HEK293 (cell line): ENCODE measurements at regions not wholly inside any gene's neighbourhood (a gene's known extent, or its start where the extent isn't known, plus 50 kb on each side); places are given as distances from the start of the nearest gene placed in this dataset.

Experiments
- CTCF ChIA-PET: fragments of 350-600 bp; formaldehyde crosslinking; extraction: SDS; loops from one replicate; lab custom pipeline; 2021; ENCODE audit warnings: antibody characterized with exemption; lab: Yijun Ruan, JAX
- POLR2A ChIA-PET: fragments of 300-600 bp; formaldehyde crosslinking; extraction: SDS; loops from one replicate; lab custom pipeline; 2020; ENCODE audit warnings: antibody characterized with exemption, inconsistent platforms; lab: Yijun Ruan, JAX
- H3K27ac ChIP-seq: fragments of 200-500 bp; sonication (Bioruptor generic); 2 replicates; pipeline ENCODE4 v1.5.1; 2014; ENCODE audit warnings: low read depth, low read length, control low read depth, inconsistent platforms; ENCODE audit errors: extremely low read depth
- H3K36me3 ChIP-seq, 2 experiments: fragments of 200-500 bp in 1 of 2; sonication (Bioruptor generic) in 1 of 2; 1 replicate in 1 of 2; 2 replicates in 1 of 2; pipeline ENCODE4 v1.5.1; 2014 to 2017; ENCODE audit warnings: inconsistent platforms in 2 of 2, low read length in 2 of 2; ENCODE audit not compliant: control insufficient read depth in 2 of 2, insufficient read depth in 1 of 2
- H3K4me1 ChIP-seq: fragments of 200-500 bp; sonication (Bioruptor generic); 2 replicates; pipeline ENCODE4 v1.5.1; 2014; ENCODE audit warnings: mild to moderate bottlenecking, low read length, inconsistent platforms; ENCODE audit not compliant: control insufficient read depth, insufficient read depth
- H3K4me3 ChIP-seq: 2 replicates; pipeline ENCODE4 v1.5.1; 2011; ENCODE audit warnings: low read depth, mild to moderate bottlenecking, control low read depth, low read length, moderate library complexity
- H3K9me3 ChIP-seq: fragments of 200-500 bp; sonication (Bioruptor generic); 2 replicates; pipeline ENCODE4 v1.5.1; 2014; ENCODE audit warnings: low read depth, low read length, inconsistent platforms; ENCODE audit not compliant: control insufficient read depth, insufficient read depth
- EGR2 ChIP-seq: fragments of 450-650 bp; formaldehyde crosslinking; IDR thresholded peaks from 2 replicates; pipeline ENCODE4 v1.5.1; 2016; ENCODE audit warnings: low read depth, missing biosample characterization, missing genetic modification characterization
- KLF9 ChIP-seq: fragments of 450-650 bp; formaldehyde crosslinking; IDR thresholded peaks from 2 replicates; pipeline ENCODE4 v1.5.1; 2016; ENCODE audit warnings: missing biosample characterization, missing genetic modification characterization, low read depth
- PATZ1 ChIP-seq: fragments of 450-650 bp; formaldehyde crosslinking; IDR thresholded peaks from 2 replicates; pipeline ENCODE4 v1.5.1; 2016; ENCODE audit warnings: missing biosample characterization, missing genetic modification characterization
- PRDM10 ChIP-seq: fragments of 450-650 bp; formaldehyde crosslinking; IDR thresholded peaks from 2 replicates; pipeline ENCODE4 v1.5.1; 2016; ENCODE audit warnings: missing biosample characterization, missing genetic modification characterization
- PRDM4 ChIP-seq: fragments of 450-650 bp; formaldehyde crosslinking; IDR thresholded peaks from 2 replicates; pipeline ENCODE4 v1.5.1; 2017; ENCODE audit warnings: missing biosample characterization, missing genetic modification characterization
- SALL2 ChIP-seq: fragments of 450-650 bp; formaldehyde crosslinking; IDR thresholded peaks from 2 replicates; pipeline ENCODE4 v1.5.0; 2017; ENCODE audit warnings: missing biosample characterization, mild to moderate bottlenecking, missing genetic modification characterization, borderline replicate concordance
- ZBTB20 ChIP-seq: fragments of 450-650 bp; formaldehyde crosslinking; IDR thresholded peaks from 2 replicates; pipeline ENCODE4 v1.5.1; 2016; ENCODE audit warnings: missing biosample characterization, missing genetic modification characterization
- ZFP69B ChIP-seq: fragments of 450-650 bp; formaldehyde crosslinking; IDR thresholded peaks from 2 replicates; pipeline ENCODE4 v1.5.1; 2016; ENCODE audit warnings: missing biosample characterization, missing genetic modification characterization
- ZNF112 ChIP-seq: fragments of 450-650 bp; formaldehyde crosslinking; IDR thresholded peaks from 2 replicates; pipeline ENCODE4 v1.5.0; 2017; ENCODE audit warnings: missing biosample characterization, missing genetic modification characterization
- ZNF132 ChIP-seq: fragments of 450-650 bp; formaldehyde crosslinking; IDR thresholded peaks from 2 replicates; pipeline ENCODE4 v1.5.1; 2017; ENCODE audit warnings: missing biosample characterization, missing genetic modification characterization, borderline replicate concordance
- ZNF16 ChIP-seq: fragments of 450-650 bp; formaldehyde crosslinking; IDR thresholded peaks from 2 replicates; pipeline ENCODE4 v1.5.1; 2016; ENCODE audit warnings: low read depth, missing biosample characterization, missing genetic modification characterization
- ZNF23 ChIP-seq: fragments of 450-650 bp; formaldehyde crosslinking; IDR thresholded peaks from 2 replicates; pipeline ENCODE4 v1.5.1; 2016; ENCODE audit warnings: missing biosample characterization, missing genetic modification characterization, borderline replicate concordance
- ZNF426 ChIP-seq: fragments of 450-650 bp; formaldehyde crosslinking; IDR thresholded peaks from 2 replicates; pipeline ENCODE4 v1.5.1; 2017; ENCODE audit warnings: missing biosample characterization, missing genetic modification characterization, mild to moderate bottlenecking, inconsistent platforms, moderate library complexity
- ZNF501 ChIP-seq: fragments of 450-650 bp; formaldehyde crosslinking; IDR thresholded peaks from 2 replicates; pipeline ENCODE4 v1.5.1; 2016; ENCODE audit warnings: missing biosample characterization, missing genetic modification characterization
- ZNF530 ChIP-seq: fragments of 450-650 bp; formaldehyde crosslinking; IDR thresholded peaks from 2 replicates; pipeline ENCODE4 v1.5.1; 2016; ENCODE audit warnings: low read depth, missing biosample characterization, missing genetic modification characterization
- ZNF600 ChIP-seq: fragments of 450-650 bp; formaldehyde crosslinking; IDR thresholded peaks from 2 replicates; pipeline ENCODE4 v1.5.1; 2016; ENCODE audit warnings: missing biosample characterization, missing genetic modification characterization
- ZSCAN16 ChIP-seq: fragments of 450-650 bp; formaldehyde crosslinking; IDR thresholded peaks from 2 replicates; pipeline ENCODE4 v1.5.1; 2016; ENCODE audit warnings: missing biosample characterization, missing genetic modification characterization
- TF ChIP-seq, protein P1 (sequence below): fragments of 450-650 bp; formaldehyde crosslinking; conservative IDR thresholded peaks from 2 replicates; pipeline ENCODE4 v1.5.1; 2016; ENCODE audit warnings: low read depth, missing biosample characterization, missing genetic modification characterization

DNA sequence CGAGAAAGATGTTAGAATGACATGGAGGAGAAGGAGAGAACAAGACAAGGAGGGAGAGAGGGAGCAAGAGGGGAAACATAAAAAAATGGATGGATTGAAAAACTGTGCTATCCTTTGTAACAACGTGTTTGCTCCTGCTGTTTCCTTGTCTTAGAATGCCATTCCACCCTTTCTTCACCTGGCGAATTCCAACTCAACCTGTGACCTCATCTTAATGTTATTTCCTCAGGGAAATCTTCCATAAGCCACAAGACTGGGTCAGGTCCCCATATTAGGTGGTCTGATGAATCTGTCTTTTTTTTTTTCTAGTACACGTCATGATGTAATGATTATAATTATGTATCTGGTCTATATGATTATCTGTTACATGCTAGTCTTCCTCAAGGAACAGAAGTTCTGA lies 195.0 kb upstream of the MAF start:
- H3K36me3 ChIP-seq, result no peaks in the 10 kb centered on the region
- H3K4me1 ChIP-seq, result no peaks in the 10 kb centered on the region
- H3K27ac ChIP-seq, result no peak overlapping the region
- CTCF ChIA-PET, result no interaction called here
- POLR2A ChIA-PET, result no interaction called here
- H3K9me3 ChIP-seq, result no peaks in the 10 kb centered on the region
- TF ChIP-seq, protein P1, sequence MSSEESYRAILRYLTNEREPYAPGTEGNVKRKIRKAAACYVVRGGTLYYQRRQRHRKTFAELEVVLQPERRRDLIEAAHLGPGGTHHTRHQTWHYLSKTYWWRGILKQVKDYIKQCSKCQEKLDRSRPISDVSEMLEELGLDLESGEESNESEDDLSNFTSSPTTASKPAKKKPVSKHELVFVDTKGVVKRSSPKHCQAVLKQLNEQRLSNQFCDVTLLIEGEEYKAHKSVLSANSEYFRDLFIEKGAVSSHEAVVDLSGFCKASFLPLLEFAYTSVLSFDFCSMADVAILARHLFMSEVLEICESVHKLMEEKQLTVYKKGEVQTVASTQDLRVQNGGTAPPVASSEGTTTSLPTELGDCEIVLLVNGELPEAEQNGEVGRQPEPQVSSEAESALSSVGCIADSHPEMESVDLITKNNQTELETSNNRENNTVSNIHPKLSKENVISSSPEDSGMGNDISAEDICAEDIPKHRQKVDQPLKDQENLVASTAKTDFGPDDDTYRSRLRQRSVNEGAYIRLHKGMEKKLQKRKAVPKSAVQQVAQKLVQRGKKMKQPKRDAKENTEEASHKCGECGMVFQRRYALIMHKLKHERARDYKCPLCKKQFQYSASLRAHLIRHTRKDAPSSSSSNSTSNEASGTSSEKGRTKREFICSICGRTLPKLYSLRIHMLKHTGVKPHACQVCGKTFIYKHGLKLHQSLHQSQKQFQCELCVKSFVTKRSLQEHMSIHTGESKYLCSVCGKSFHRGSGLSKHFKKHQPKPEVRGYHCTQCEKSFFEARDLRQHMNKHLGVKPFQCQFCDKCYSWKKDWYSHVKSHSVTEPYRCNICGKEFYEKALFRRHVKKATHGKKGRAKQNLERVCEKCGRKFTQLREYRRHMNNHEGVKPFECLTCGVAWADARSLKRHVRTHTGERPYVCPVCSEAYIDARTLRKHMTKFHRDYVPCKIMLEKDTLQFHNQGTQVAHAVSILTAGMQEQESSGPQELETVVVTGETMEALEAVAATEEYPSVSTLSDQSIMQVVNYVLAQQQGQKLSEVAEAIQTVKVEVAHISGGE, result no peak
- no peak for TF ChIP-seq ZNF501 (tag by site-specific recombination)
- TF ChIP-seq ZNF132 (tag by site-specific recombination), result no peak
- no peak for TF ChIP-seq ZNF530 (tag by site-specific recombination)
- no peak for TF ChIP-seq PRDM4 (tag by site-specific recombination)
- no peak for TF ChIP-seq ZSCAN16 (tag by site-specific recombination)
- TF ChIP-seq ZFP69B (tag by site-specific recombination), result no peak
- TF ChIP-seq KLF9, result no peak
- TF ChIP-seq ZBTB20, result no peak
- no peak for TF ChIP-seq PRDM10 (tag by site-specific recombination)
- no peak for TF ChIP-seq EGR2
- no peak for TF ChIP-seq PATZ1
- TF ChIP-seq ZNF16 (tag by site-specific recombination), result no peak
- no peak for TF ChIP-seq SALL2
- TF ChIP-seq ZNF112 (tag by site-specific recombination), result no peak
- TF ChIP-seq ZNF23 (tag by site-specific recombination), result no peak
- no peak for TF ChIP-seq ZNF426
- no peak for TF ChIP-seq ZNF600 (tag by site-specific recombination)
- TF ChIP-seq, all 188 proteins: peak for 0
- no peak overlapping the region for H3K4me3 ChIP-seq
